HL-60 (cell line): ENCODE measurements at regions not wholly inside any gene's neighbourhood (a gene's known extent, or its start where the extent isn't known, plus 50 kb on each side); places are given as distances from the start of the nearest gene placed in this dataset.

Experiments used
- DNase-seq, 2 experiments: peaks; one replicate each; pipeline ENCODE4 v3.0.0-alpha.2; 2010 to 2020; ENCODE audit warnings: low read depth in 1 of 2, low spot score in 1 of 2
- H3K27ac ChIP-seq: fragments of 250-450 bp; sonication (Bioruptor Pico); replicated peaks from 2 replicates; pipeline ENCODE4 v1.5.1; 2020; ENCODE audit warnings: mild to moderate bottlenecking, moderate library complexity
- H3K27me3 ChIP-seq: fragments of 250-450 bp; sonication (Bioruptor Pico); 2 replicates; pipeline ENCODE4 v1.5.1; 2021; ENCODE audit warnings: mild to moderate bottlenecking, moderate library complexity; ENCODE audit not compliant: insufficient read depth, poor library complexity, severe bottlenecking
- H3K4me3 ChIP-seq: replicated peaks from 2 replicates; pipeline ENCODE4 v1.5.1; 2011; ENCODE audit warnings: mild to moderate bottlenecking, control low read depth, low read length; ENCODE audit not compliant: insufficient read depth
- GABPA ChIP-seq: IDR thresholded peaks from 2 replicates; pipeline ENCODE4 v1.6.1; 2012; ENCODE audit warnings: low read depth
- POLR2AphosphoS5 ChIP-seq: IDR thresholded peaks from 2 replicates; pipeline ENCODE4 v1.6.1; 2012; ENCODE audit warnings: low read depth
- SPI1 ChIP-seq: IDR thresholded peaks from 2 replicates; pipeline ENCODE4 v1.6.1; 2012; ENCODE audit warnings: low read depth, mild to moderate bottlenecking, borderline replicate concordance
- TF ChIP-seq, protein P1 (sequence below): IDR thresholded peaks from one replicate; pipeline ENCODE4 v1.5.1; 2011; ENCODE audit warnings: low read length, control low read depth, inconsistent platforms; ENCODE audit not compliant: insufficient read depth
- TF ChIP-seq, protein P2 (sequence below): IDR thresholded peaks from 2 replicates; pipeline ENCODE4 v1.6.1; 2012; ENCODE audit warnings: low read depth; ENCODE audit not compliant: insufficient replicate concordance

- DNase-seq: no peak
- TF ChIP-seq SPI1 (no peak), GABPA (no peak), POLR2AphosphoS5 (no peak)
- TF ChIP-seq, protein P1, sequence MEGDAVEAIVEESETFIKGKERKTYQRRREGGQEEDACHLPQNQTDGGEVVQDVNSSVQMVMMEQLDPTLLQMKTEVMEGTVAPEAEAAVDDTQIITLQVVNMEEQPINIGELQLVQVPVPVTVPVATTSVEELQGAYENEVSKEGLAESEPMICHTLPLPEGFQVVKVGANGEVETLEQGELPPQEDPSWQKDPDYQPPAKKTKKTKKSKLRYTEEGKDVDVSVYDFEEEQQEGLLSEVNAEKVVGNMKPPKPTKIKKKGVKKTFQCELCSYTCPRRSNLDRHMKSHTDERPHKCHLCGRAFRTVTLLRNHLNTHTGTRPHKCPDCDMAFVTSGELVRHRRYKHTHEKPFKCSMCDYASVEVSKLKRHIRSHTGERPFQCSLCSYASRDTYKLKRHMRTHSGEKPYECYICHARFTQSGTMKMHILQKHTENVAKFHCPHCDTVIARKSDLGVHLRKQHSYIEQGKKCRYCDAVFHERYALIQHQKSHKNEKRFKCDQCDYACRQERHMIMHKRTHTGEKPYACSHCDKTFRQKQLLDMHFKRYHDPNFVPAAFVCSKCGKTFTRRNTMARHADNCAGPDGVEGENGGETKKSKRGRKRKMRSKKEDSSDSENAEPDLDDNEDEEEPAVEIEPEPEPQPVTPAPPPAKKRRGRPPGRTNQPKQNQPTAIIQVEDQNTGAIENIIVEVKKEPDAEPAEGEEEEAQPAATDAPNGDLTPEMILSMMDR: no peak
- TF ChIP-seq, protein P2, sequence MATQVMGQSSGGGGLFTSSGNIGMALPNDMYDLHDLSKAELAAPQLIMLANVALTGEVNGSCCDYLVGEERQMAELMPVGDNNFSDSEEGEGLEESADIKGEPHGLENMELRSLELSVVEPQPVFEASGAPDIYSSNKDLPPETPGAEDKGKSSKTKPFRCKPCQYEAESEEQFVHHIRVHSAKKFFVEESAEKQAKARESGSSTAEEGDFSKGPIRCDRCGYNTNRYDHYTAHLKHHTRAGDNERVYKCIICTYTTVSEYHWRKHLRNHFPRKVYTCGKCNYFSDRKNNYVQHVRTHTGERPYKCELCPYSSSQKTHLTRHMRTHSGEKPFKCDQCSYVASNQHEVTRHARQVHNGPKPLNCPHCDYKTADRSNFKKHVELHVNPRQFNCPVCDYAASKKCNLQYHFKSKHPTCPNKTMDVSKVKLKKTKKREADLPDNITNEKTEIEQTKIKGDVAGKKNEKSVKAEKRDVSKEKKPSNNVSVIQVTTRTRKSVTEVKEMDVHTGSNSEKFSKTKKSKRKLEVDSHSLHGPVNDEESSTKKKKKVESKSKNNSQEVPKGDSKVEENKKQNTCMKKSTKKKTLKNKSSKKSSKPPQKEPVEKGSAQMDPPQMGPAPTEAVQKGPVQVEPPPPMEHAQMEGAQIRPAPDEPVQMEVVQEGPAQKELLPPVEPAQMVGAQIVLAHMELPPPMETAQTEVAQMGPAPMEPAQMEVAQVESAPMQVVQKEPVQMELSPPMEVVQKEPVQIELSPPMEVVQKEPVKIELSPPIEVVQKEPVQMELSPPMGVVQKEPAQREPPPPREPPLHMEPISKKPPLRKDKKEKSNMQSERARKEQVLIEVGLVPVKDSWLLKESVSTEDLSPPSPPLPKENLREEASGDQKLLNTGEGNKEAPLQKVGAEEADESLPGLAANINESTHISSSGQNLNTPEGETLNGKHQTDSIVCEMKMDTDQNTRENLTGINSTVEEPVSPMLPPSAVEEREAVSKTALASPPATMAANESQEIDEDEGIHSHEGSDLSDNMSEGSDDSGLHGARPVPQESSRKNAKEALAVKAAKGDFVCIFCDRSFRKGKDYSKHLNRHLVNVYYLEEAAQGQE: no peak
Observed at GRCh38 chr10:108812296-108812695, 1111.0 kb downstream of the XPNPEP1 start.

DNA sequence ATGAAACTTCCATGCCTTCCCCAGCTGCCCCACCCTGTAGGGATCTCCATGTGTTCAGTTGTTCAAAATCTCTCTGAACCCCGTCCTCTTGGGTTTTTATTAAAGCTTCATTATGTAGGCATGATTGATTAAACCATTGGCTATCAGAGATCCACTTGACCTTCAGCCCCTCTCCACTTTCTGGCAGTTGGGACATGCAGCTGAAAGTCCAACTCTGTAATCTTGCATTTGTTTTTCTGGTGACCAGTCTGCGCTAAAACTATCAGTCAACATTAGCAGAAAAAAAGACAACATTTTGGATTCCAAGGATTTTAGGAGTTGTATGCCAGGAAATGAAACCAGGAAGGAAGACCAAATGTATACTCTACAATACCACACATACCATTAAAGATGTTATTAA, 1115.1 kb downstream of the XPNPEP1 start:
- TF ChIP-seq, protein P2: no peak
- TF ChIP-seq GABPA (no peak), POLR2AphosphoS5 (no peak), SPI1 (no peak)
- TF ChIP-seq, protein P1: no peak
- Histone ChIP-seq H3K27ac (no peak overlapping the region), H3K27me3 (no peaks in the 10 kb centered on the region), H3K4me3 (no peak overlapping the region)
- no peak for DNase-seq

More at GRCh38 chr10:108812296-108812695, 1111.0 kb downstream of the XPNPEP1 start:
- Histone ChIP-seq H3K27me3 (no peaks in the 10 kb centered on the region), H3K27ac (no peak overlapping the region), H3K4me3 (no peak overlapping the region)

DNA sequence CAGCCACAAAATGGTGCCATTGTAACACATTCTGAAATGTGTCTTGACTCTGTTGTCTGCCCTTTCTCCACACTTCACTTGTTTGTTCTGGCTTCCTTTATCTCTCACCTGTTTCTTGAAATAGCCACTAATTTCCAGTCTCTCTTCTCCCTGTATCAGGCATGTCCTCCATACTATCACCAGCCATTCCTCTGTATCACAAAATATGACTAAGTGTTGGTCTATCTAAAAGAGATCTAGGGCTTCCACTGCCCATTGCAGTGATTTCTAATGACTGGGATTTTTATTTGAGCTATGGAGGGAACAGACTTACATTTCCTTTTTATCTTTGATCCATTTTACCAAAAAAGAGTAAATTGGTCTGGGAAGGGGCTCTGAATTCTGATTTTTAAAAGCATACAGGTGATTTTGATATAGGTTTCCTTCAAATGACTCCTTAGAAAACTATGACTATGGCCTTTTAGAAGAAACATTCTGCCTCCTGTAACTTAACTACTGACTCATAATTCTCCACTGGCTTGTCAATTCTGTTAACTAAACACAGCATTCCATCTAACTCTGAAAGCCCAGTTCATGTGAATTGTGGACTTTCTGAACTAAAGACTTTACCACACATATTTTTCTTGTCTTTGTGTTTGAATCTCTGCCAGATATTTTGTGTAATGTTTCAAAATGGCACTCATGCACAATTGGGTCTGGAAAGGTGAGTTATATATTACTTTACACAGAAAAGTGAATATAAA, 1121.4 kb downstream of the XPNPEP1 start:
- H3K4me3 ChIP-seq: no peak overlapping the region
- H3K27ac ChIP-seq: no peak overlapping the region
- H3K27me3 ChIP-seq: no peaks in the 10 kb centered on the region
- TF ChIP-seq SPI1 (no peak), POLR2AphosphoS5 (no peak), GABPA (no peak)
- TF ChIP-seq, protein P1: no peak
- TF ChIP-seq, protein P2: no peak
- DNase-seq: no peak
